ENCODE measurements at regions not wholly inside any gene's neighbourhood (a gene's known extent, or its start where the extent isn't known, plus 50 kb on each side); places are given as distances from the start of the nearest gene placed in this dataset.
A peak's percentile ranks its signal among the peaks of the same experiment; 100 is the strongest.

DNA sequence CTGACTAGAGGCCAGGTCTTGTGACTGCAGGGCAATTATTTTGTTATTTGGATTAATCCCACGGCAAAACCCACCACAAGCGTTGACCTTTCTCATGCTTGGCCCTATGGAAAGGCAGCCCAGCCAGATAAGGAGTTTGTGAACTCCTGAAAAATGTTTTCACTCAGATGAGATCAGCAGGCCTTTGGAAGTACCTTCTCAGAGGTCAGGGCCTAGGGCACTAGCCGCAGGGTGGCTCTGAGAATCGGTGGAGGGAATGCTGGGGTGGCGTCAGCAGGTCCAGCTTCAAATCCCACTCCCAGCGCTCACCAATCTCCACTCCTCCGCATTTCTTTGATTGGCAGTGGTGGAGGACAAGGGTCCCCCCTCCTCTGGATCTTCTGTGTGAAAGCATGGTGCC is 194.4 kb downstream of the GADD45G start:
- H3K4me3 ChIP-seq = no peak overlapping the region
- DNase-seq = no peak
- no peaks in the 10 kb centered on the region for H3K27me3 ChIP-seq
- H3K9me3 ChIP-seq = no peaks in the 10 kb centered on the region
- no peaks in the 10 kb centered on the region for H3K36me3 ChIP-seq

DNA sequence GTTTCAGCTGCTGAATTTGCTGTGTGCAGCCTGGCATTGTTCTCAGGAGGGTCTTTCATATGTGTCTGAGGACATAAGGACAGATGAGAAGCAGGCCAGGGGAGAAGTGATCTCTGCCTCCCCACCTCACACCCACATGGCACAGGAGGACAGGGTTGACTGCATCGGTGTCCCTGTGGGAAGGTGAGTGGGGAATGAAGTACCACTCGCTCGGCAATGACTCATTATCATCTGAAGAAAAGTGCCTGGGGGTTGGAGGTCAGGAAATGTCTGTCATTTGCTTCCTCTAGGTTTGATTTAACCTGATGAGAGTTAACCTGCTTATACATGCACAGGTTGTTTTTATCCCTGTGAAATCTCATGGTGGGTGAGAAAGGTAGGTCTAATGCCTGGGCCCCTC is 195.0 kb downstream of the GADD45G start:
- Histone ChIP-seq H3K4me3 (no peak overlapping the region), H3K36me3 (no peaks in the 10 kb centered on the region), H3K9me3 (no peaks in the 10 kb centered on the region), H3K27me3 (no peaks in the 10 kb centered on the region)
- no peak for DNase-seq

DNA sequence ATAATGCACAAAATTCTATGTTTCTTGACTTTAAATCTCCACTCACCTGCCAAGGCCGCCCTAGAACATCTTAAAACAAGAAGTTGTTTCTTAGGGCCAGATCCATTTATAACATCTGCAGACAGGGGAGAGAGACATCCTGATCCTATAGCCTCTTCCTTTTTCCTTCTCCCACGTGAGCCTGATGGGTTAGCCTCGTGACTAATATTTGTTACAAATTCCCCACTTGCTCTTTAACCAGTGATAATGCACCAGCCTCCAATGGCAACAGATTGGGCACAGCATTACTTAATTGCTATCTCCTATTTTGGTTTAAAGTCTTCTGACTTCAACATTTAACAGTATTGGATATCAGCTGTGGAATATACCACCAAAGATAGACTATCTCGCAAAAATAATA is 196.5 kb downstream of the GADD45G start:
- no peaks in the 10 kb centered on the region for H3K27me3 ChIP-seq
- no peaks in the 10 kb centered on the region for H3K9me3 ChIP-seq
- no peak overlapping the region for H3K4me3 ChIP-seq
- H3K36me3 ChIP-seq = no peaks in the 10 kb centered on the region
- no peak for DNase-seq

DNA sequence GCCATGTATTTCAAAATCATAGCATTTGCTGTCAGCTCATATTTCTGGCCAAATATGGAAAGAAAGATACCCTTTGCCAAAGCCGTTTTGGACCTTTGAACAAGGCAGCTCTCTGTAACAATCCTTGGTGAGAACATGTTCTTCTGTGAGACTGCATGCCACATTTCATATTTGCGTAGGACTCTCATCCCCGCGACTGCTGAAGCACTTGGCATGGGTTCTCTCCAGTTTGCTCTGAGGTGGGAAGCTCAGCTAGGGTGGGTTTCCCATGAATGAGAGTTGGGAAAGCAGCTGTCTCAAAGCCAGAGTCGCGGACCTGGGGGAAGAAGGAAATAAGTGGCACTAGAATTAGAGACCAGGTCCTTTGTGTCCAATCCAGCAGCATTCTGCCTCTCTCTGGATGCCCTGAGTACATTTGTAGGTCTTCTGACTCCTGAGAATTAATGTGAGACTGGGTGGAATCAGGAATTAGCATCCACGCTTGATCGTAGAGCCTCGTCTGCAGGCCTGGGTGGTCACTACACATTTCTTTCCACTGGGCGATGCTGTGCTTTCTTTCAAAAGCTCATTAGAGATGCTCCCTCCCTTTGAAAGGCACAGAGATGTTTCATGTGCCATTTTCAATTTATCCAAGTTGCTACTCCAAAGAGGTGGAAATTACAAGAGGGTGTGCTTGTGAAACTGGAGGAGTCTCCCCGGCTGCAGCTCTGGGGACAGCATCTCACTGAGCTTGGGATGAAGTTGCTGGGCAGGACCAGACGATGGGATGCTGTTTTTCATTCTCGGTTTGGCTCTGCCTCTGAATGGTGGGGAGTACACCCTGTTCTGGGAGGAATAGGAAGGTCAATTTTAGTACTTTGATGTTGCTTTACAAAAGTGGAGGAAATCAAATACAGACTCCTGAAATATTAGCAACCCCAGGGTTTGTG is 197.2 kb downstream of the GADD45G start:
- no peak overlapping the region for H3K4me3 ChIP-seq
- H3K9me3 ChIP-seq = no peaks in the 10 kb centered on the region
- H3K36me3 ChIP-seq = no peaks in the 10 kb centered on the region
- DNase-seq = no peak
- H3K27me3 ChIP-seq = no peaks in the 10 kb centered on the region

DNA sequence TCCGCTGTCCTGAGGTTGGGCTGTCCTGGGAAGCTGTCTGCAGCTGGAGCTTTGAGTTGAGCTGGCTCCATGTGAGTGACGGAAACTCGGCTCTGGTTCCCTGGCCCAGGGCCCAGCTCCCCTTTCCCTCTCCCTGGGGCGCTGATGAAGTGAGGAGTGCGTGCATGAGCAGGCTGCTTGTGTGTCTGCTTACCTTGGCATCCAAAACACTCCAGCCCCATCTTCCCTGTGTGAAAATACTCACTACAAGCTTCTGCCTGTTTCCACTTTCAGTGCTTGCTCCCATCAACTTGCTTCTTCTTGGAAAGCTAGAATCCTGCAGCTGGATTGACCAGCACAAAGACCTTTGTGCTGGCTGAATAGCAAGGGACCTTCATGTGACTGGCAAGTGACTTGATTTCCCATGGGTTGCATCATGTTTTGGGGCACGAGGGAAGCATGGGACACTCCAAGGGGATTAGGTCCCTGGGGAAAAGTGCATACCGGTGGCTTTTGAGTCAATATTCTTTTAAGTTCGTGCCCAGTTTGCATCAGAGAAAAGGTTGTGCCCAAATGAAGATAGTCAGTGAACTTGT is 198.1 kb downstream of the GADD45G start:
- no peaks in the 10 kb centered on the region for H3K27me3 ChIP-seq
- no peaks in the 10 kb centered on the region for H3K9me3 ChIP-seq
- H3K36me3 ChIP-seq = no peaks in the 10 kb centered on the region
- peak; percentile 80 for DNase-seq
- no peak overlapping the region for H3K4me3 ChIP-seq

DNA sequence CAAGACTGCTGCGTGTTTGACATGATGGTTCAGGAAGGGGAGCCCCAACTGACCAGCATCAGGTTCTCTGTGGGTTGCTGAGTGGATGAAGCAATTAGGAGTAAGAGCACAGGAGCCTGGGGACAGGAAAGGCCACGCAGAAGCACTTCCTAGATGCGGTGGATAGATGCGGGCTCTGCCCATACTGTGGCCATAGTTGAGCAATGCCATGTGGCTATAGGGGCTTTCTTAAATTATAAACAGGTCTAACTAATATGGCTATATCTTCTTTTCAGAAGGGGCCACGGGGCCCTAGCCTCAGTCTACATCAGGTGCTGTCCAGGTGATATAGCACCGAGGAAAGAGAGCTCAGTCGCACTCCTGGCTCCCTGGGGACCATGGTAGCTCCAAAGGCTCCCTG is 198.6 kb downstream of the GADD45G start:
- no peak overlapping the region for H3K4me3 ChIP-seq
- no peaks in the 10 kb centered on the region for H3K9me3 ChIP-seq
- DNase-seq = no peak
- H3K36me3 ChIP-seq = no peaks in the 10 kb centered on the region
- no peaks in the 10 kb centered on the region for H3K27me3 ChIP-seq

DNA sequence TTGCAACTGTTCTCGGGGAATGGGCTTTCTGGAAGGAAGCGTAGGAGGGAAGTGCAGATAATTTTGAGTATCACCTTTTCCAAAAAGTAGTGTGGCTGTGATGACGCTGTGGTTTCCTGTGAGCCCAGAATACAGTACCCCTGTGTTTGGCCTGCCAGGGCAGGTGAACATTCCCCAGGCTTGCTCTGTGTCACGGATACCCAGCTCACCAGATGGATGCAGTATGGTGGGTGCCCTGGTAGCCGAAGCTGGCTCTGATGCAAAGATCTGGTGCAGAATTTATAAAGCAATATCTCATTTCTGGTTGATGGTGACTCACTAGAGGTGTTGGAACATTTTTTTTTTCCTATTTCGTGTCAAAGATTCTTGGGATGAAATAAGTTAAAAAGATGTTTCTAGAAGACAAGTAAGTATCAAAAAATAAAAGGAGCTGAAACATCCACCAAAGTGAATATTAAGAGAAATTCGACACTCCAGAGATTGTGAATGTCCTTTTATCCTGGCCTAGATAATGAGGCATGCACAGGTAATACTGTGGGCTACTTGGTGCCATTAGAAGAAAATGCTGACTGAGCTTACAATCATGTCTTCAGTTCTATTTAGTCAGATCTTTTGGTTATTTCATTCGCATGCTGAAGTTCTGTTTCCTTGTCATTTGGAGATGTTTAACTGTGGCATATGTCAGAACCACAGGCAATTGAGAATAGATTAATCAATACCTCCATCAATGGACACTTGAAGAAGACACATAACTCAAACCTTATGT is 200.1 kb downstream of the GADD45G start:
- Histone ChIP-seq H3K4me3 (no peak overlapping the region), H3K36me3 (no peaks in the 10 kb centered on the region), H3K27me3 (no peaks in the 10 kb centered on the region), H3K9me3 (no peaks in the 10 kb centered on the region)
- DNase-seq = no peak

DNA sequence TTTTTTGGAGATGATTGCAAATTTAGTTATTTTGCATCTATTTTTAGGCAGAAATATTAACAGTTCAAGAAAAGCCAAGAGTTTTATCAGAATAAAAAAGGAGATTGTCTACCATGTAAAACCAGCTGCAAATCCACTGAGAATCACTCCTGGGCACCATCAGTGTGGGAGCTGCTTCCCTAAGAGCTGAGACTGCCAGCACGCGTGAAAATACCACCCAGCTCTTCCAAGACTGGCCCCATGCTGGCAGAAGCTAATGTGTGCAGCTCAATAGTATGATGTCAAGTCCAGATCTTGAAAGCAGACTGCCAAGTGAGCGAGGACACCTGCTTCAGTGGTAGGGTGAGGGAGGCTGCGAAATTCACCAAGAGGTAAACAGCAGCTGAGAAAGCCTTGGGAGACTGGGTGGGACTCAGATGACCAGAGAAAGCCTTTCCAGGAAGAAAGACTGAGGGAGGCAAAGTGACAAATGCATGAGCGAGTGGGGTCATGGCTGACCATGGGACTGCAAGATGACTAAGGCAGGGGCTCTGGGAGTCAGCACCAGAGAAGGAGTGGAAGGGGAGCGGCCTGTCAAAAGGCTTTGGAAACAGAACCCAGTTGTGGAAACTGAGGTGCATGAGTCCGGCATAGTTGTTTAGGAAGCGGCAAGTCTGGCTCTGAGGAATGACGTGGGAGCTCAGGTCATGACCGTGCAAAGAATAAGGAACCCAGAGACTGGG is 200.9 kb downstream of the GADD45G start:
- DNase-seq = no peak
- no peaks in the 10 kb centered on the region for H3K27me3 ChIP-seq
- no peaks in the 10 kb centered on the region for H3K36me3 ChIP-seq
- no peaks in the 10 kb centered on the region for H3K9me3 ChIP-seq
- H3K4me3 ChIP-seq = no peak overlapping the region

DNA sequence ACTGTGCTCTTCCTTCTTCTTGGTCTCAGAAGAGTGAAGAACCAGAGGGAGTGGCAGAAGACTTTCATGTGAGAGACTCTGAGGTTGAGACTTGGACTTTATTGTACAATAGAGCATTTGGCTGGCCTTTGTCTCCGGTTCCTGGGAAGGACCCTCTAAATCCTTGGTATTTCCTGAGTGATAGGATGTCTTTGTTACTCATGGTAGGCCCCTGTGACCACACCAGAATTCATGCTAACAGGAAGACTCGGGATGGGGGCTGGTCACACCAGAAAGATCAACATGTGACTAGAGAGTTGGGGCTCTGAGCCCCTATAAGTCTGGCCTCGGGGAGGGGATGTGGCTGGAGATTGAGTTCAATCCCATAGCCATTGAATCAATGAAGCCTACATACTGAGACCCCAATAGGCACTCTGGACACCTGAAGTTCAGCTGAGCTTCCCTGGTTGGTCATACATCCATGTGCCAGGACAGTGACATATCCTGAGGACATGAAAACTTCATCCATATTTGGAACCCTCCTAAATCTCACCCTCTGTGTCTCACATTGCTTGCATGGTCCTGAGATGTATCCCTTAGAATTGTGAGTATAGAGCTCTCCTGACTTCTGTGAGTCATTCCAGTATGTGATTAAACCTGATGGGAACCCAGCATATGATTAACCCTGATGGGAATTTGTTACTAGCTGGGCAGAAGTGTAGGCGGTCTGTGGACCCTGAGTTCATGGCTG is 201.7 kb downstream of the GADD45G start:
- no peak for DNase-seq
- Histone ChIP-seq H3K9me3 (no peaks in the 10 kb centered on the region), H3K36me3 (no peaks in the 10 kb centered on the region), H3K4me3 (no peak overlapping the region), H3K27me3 (no peaks in the 10 kb centered on the region)

DNA sequence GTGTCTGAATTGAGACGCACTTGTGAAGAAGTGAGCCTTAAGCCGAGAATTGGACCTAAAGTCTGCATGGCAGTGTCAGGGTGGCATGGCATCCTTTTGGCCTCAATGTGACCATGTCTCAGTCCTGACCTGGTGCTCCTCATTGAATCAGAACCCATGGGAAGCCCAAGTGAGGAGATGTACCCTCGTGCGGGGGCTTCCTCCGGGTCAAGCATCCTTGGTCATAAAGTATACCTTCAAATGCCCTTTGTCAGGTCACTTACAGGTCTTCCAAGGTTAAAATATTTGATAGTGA is 202.2 kb downstream of the GADD45G start:
- Histone ChIP-seq H3K9me3 (no peaks in the 10 kb centered on the region), H3K4me3 (no peak overlapping the region), H3K27me3 (no peaks in the 10 kb centered on the region), H3K36me3 (no peaks in the 10 kb centered on the region)
- DNase-seq = no peak

DNA sequence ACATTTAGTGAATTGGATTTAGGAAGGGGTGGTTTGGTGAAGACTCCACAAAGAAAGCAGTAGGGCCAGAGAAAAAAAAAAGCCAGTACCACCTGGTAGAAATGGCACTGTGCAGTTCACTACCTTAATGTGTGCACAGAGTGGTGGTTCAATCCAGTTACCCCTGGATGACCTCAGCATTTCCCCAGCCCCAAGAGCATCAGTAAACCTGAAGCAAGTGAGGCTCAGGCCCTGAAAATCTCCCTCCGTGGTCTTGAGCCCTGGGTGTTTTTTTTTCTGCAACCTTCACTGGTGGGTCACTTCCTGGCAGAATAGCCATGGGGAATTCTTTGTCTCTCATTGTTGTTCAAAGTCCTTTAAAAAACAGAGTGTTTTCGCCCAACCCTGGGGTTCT is 202.9 kb downstream of the GADD45G start:
- no peak for DNase-seq
- Histone ChIP-seq H3K4me3 (no peak overlapping the region), H3K27me3 (no peaks in the 10 kb centered on the region), H3K36me3 (no peaks in the 10 kb centered on the region), H3K9me3 (no peaks in the 10 kb centered on the region)

DNA sequence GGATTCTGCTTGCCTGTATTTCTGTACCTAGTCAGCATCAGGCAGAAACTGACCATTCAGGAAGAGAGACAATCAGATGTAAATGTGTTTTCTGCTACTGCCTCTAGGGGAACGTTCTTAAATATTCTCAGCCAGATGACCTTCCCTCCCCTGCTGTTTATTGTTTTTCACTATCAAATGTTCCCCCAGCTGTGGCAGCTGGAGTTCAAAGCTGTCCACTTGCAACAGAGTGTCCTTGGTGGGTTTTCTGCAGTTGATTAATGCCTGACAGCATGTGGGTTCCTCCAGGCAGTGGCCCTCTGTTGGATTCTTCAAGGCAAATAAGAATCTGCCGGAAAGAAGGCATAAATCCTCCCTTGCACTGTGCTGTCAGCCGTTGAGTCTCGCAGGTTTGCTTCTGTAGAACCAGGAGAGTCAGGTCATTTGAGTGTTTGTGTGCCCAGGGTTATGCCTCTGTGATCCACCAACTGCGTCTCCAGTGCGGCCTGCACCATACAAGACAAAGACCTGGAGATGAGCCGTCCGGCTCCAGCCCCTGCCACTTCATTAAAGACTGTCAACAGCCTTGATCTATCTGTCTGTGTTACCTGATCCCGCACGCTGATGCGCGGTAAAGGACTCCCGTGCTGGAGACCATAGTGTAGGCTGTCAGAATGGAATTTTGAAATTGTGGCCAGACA is 203.4 kb downstream of the GADD45G start:
- Histone ChIP-seq H3K9me3 (no peaks in the 10 kb centered on the region), H3K4me3 (no peak overlapping the region), H3K36me3 (no peaks in the 10 kb centered on the region), H3K27me3 (no peaks in the 10 kb centered on the region)
- DNase-seq = no peak

DNA sequence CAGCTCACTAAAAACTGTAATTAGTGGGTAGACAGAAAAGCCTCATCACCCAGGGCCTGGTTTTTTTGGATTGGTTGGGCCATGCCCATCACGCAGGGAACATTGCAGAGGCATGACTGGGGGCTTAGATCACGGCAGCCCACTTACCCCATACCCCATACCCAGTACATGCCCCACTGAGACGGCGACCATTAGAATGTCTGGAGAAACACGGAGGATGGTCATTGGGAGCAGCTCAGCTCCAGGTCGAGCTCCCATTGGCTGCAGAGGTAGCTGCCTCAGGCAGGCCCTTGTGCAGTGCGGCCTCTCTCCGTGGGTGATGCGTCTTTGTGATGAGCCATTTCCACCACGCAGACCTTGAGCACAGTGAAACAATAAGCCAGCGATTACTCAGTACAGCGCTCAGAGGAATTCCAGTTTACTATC is 204.0 kb downstream of the GADD45G start:
- no peaks in the 10 kb centered on the region for H3K27me3 ChIP-seq
- DNase-seq = no peak
- no peak overlapping the region for H3K4me3 ChIP-seq
- H3K9me3 ChIP-seq = no peaks in the 10 kb centered on the region
- H3K36me3 ChIP-seq = no peaks in the 10 kb centered on the region

DNA sequence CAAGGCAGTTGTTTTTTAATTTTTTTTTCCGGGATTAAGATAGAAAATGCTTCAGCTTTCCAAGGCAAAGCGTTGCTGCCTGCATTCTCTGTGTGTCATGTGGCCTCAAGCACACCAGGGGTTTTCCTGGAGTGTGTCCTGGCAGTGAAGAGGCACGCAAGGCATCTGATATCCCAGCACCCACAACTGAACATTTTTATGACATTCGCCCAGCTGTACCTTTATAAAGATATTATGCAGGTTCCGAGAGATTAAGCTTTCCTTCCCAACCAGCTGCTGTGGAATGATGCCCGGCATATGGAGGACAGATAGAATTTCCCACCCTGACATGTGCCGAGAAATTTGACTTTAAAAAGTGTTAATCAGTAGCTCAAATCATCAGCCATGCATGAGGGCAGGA is 205.6 kb downstream of the GADD45G start:
- Histone ChIP-seq H3K4me3 (no peak overlapping the region), H3K36me3 (no peaks in the 10 kb centered on the region), H3K27me3 (no peaks in the 10 kb centered on the region), H3K9me3 (no peaks in the 10 kb centered on the region)
- peak; percentile 23 for DNase-seq

DNA sequence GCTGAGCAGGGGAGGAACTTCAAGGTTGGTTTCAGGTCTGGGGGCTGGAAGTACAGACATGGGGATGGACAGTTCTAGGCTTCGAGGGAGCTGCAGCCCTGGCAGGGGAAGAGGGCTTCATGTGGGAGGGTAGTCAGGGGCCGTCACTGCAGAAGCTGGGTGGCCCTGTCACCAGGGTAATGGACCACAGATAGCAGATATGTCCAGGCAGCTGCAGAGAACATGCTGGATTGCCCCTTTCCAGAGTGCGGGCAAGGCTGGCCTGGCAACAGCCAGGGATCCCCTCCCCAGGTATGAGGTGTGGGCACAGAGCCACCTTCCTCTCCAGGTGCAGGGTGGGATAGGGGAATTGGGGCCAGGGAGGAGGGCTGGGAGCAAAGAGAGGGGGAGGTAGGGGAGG is 206.5 kb downstream of the GADD45G start:
- Histone ChIP-seq H3K4me3 (no peak overlapping the region), H3K36me3 (no peaks in the 10 kb centered on the region), H3K27me3 (no peaks in the 10 kb centered on the region), H3K9me3 (no peaks in the 10 kb centered on the region)
- DNase-seq = no peak

DNA sequence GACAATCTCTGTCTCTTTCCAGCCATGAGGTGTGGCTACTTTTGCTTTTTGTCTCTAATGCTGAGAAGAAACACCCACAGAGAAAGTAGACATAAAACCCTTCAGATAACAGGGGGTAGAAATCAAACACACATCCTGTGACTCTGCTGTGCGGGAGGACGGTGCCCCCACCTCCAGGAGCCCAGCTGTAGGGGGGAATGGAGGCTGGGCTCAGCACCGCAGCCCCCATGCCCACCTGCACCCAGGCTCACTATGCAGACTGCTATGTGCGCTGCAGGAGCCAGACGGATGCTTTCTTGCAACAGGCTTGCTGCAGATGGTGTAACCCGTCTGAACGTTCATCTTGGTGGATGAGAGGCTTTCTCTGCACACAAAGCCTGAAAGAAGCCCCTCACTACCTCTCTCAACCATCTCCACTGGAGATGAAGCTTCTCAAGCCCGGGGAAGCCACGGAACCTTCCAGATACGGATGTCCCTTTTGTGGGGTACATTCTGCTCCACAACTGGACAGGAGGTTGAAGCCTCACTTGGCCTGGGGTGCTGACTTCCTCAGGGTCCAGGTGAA is 207.2 kb downstream of the GADD45G start:
- Histone ChIP-seq H3K27me3 (no peaks in the 10 kb centered on the region), H3K36me3 (no peaks in the 10 kb centered on the region), H3K4me3 (no peak overlapping the region), H3K9me3 (no peaks in the 10 kb centered on the region)
- DNase-seq = no peak
